ENCODE measurements at regions not wholly inside any gene's neighbourhood (a gene's known extent, or its start where the extent isn't known, plus 50 kb on each side); places are given as distances from the start of the nearest gene placed in this dataset.

DNA sequence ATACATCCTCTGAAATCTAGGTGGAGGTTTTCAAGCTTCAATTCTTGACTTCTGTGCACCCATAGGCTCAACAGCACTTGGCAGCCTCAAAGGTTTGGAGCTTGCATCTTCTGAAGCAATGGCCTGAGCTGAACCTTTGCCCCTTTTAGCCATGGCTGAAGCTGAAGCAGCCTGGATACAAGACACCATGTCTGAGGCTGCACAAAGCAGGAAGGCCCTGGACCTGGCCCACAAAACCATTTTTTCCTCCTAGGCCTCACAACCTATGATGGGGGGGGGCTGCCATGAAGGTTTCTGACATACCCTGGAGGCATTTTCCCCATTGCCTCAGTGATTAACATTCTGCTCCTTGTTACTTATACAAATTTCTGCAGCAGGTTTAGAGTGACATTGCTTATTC, 173.3 kb upstream of the PRMT6 start:
- DNase-seq, result no peak
- intact Hi-C loops (cut with DNase I), result no loop called here
- H3K4me1 ChIP-seq (ENCODE audit: insufficient read depth), result no peaks in the 10 kb centered on the region

GRCh38 chr1:106889059-106889458, 167.4 kb upstream of the PRMT6 start:
- H3K9me3 ChIP-seq, result no peaks in the 10 kb centered on the region
- no peak for DNase-seq
- no peak overlapping the region for H3K27ac ChIP-seq
- TF ChIP-seq POLR2A (IDR thresholded peaks at IDR 0.05) (no peak), EP300 (IDR thresholded peaks at IDR 0.05) (no peak)
- no peak overlapping the region for H3K4me3 ChIP-seq
- H3K4me1 ChIP-seq (ENCODE audit: insufficient read depth), result no peaks in the 10 kb centered on the region
- H3K36me3 ChIP-seq, result no peaks in the 10 kb centered on the region
- H3K27me3 ChIP-seq, result no peaks in the 10 kb centered on the region
- 29 to 37% (median 32%) methylated on average over 1 of the region's 1 CpG for WGBS, 3 donors
- intact Hi-C loops (cut with DNase I), result no loop called here

More for the DNA sequence above, 173.3 kb upstream of the PRMT6 start:
- Histone ChIP-seq H3K27me3 (no peaks in the 10 kb centered on the region), H3K27ac (no peak overlapping the region), H3K4me3 (no peak overlapping the region), H3K36me3 (no peaks in the 10 kb centered on the region), H3K9me3 (no peaks in the 10 kb centered on the region)
- TF ChIP-seq POLR2A (IDR thresholded peaks at IDR 0.05), result no peak
- TF ChIP-seq, protein P1, sequence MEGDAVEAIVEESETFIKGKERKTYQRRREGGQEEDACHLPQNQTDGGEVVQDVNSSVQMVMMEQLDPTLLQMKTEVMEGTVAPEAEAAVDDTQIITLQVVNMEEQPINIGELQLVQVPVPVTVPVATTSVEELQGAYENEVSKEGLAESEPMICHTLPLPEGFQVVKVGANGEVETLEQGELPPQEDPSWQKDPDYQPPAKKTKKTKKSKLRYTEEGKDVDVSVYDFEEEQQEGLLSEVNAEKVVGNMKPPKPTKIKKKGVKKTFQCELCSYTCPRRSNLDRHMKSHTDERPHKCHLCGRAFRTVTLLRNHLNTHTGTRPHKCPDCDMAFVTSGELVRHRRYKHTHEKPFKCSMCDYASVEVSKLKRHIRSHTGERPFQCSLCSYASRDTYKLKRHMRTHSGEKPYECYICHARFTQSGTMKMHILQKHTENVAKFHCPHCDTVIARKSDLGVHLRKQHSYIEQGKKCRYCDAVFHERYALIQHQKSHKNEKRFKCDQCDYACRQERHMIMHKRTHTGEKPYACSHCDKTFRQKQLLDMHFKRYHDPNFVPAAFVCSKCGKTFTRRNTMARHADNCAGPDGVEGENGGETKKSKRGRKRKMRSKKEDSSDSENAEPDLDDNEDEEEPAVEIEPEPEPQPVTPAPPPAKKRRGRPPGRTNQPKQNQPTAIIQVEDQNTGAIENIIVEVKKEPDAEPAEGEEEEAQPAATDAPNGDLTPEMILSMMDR (IDR thresholded peaks at IDR 0.05), result no peak

DNA sequence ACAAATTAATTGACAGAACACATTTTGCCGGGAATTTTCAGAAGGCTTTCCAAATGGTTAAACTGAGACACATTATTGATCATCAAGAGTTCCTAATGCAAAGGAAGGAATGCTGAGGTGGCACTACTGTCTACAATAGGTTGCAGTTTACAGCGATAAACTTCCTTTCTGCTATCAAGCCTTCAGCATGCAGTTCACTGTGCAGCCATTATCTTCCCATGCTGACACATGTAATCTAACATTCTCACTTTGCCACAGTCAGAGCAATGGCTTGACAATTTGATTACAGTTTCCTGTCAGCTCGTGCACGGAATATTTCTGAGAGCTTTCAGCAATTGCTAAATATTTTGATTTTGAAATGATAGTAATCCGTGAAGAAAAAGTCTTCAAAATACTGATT, 166.9 kb upstream of the PRMT6 start:
- Histone ChIP-seq H3K27ac (no peak overlapping the region), H3K9me3 (no peaks in the 10 kb centered on the region), H3K36me3 (no peaks in the 10 kb centered on the region), H3K27me3 (no peaks in the 10 kb centered on the region), H3K4me3 (no peak overlapping the region), H3K4me1 (ENCODE audit: insufficient read depth) (no peaks in the 10 kb centered on the region)
- no peak for TF ChIP-seq POLR2A (IDR thresholded peaks at IDR 0.05)
- no peak for TF ChIP-seq EP300 (IDR thresholded peaks at IDR 0.05)
- TF ChIP-seq, protein P1 (IDR thresholded peaks at IDR 0.05), result no peak
- DNase-seq, result no peak
- intact Hi-C loops (cut with DNase I), result no loop called here
- WGBS, 3 donors, result 44 to 56% (median 50%) methylated on average over 5 of the region's 5 CpGs

GRCh38 chr1:106897976-106898375, 158.5 kb upstream of the PRMT6 start:
- TF ChIP-seq EP300 (IDR thresholded peaks at IDR 0.05), result no peak
- no peak for TF ChIP-seq POLR2A (IDR thresholded peaks at IDR 0.05)
- TF ChIP-seq, protein P1 (IDR thresholded peaks at IDR 0.05), result no peak
- no peaks in the 10 kb centered on the region for H3K9me3 ChIP-seq

GRCh38 chr1:106899644-106900043, 156.8 kb upstream of the PRMT6 start:
- intact Hi-C loops (cut with DNase I), result no loop called here
- Histone ChIP-seq H3K4me3 (no peak overlapping the region), H3K36me3 (no peaks in the 10 kb centered on the region), H3K4me1 (ENCODE audit: insufficient read depth) (no peaks in the 10 kb centered on the region), H3K27me3 (no peaks in the 10 kb centered on the region), H3K9me3 (no peaks in the 10 kb centered on the region), H3K27ac (no peak overlapping the region)
- WGBS, 3 donors, result 71 to 84% (median 74%) methylated on average over 4 of the region's 4 CpGs
- DNase-seq, result no peak
- TF ChIP-seq EP300 (IDR thresholded peaks at IDR 0.05) (no peak), POLR2A (IDR thresholded peaks at IDR 0.05) (no peak)
- TF ChIP-seq, protein P1 (IDR thresholded peaks at IDR 0.05), result no peak

More at GRCh38 chr1:106897976-106898375, 158.5 kb upstream of the PRMT6 start:
- Histone ChIP-seq H3K4me3 (no peak overlapping the region), H3K4me1 (ENCODE audit: insufficient read depth) (no peaks in the 10 kb centered on the region), H3K36me3 (no peaks in the 10 kb centered on the region), H3K27me3 (no peaks in the 10 kb centered on the region), H3K27ac (no peak overlapping the region)
- intact Hi-C loops (cut with DNase I), result no loop called here
- no peak for DNase-seq
